Endothelial cell of umbilical vein (primary cell): ENCODE measurements at regions not wholly inside any gene's neighbourhood (a gene's known extent, or its start where the extent isn't known, plus 50 kb on each side); places are given as distances from the start of the nearest gene placed in this dataset.

ENCODE experiments used
- BruUV-seq: library from RNA; stranded (reverse); fragments of 400-500 nt; replicated peaks from 2 replicates; lab custom pipeline; 2021; lab: Mats Ljungman, UMichigan
- CTCF ChIA-PET: fragments of 300-600, 350-600 bp; sonication (Branson Sonifier 250); formaldehyde crosslinking; loops from one replicate; lab custom pipeline; 2021; ENCODE audit warnings: antibody characterized with exemption, inconsistent platforms; lab: Charles Lee
- POLR2A ChIA-PET: fragments of 300-600, 350-600 bp; sonication (Branson Sonifier 250); formaldehyde crosslinking; loops from one replicate; lab custom pipeline; 2021; ENCODE audit warnings: antibody characterized with exemption, inconsistent platforms; lab: Charles Lee
- DNase-seq: peaks from one replicate; pipeline ENCODE4 v3.0.0-alpha.2; 2011; ENCODE audit warnings: low read depth, low spot score
- FAIRE-seq: peaks from 2 replicates; lab custom pipeline; 2011; peaks lifted over from hg19 to GRCh38; lab: Jason Lieb, UNC
- H2AFZ ChIP-seq: 2 replicates; pipeline ENCODE4 v1.6.0; 2012; ENCODE audit warnings: low read depth, low read length, control low read depth, inconsistent platforms
- H3K27ac ChIP-seq: 2 replicates; pipeline ENCODE4 v1.5.1; 2011; ENCODE audit warnings: low read depth, mild to moderate bottlenecking, control low read depth, low read length, moderate library complexity; ENCODE audit not compliant: insufficient read depth
- H3K27me3 ChIP-seq, 2 experiments: 2 replicates each; pipeline versions ENCODE4 v1.6.0 to v1.6.1; 2011; ENCODE audit warnings: low read length in 2 of 2, mixed read lengths in 1 of 2; ENCODE audit not compliant: control insufficient read depth in 2 of 2, insufficient read depth in 2 of 2
- H3K36me3 ChIP-seq, 2 experiments: 2 replicates in 1 of 2; 3 replicates in 1 of 2; pipeline ENCODE4 v1.5.1; 2011; ENCODE audit warnings: low read length in 2 of 2, mild to moderate bottlenecking in 1 of 2, moderate library complexity in 1 of 2; ENCODE audit not compliant: control insufficient read depth in 2 of 2, insufficient read depth in 2 of 2; ENCODE audit errors: extremely low read depth in 1 of 2
- H3K4me1 ChIP-seq: 3 replicates; pipeline ENCODE4 v1.5.1; 2011; ENCODE audit warnings: mild to moderate bottlenecking, low read length; ENCODE audit not compliant: control insufficient read depth, insufficient read depth; ENCODE audit errors: extremely low read depth
- H3K4me2 ChIP-seq: 2 replicates; pipeline ENCODE4 v1.6.1; 2011; ENCODE audit warnings: low read length, control low read depth, mixed read lengths; ENCODE audit not compliant: insufficient read depth
- H3K4me3 ChIP-seq, 3 experiments: fragments of 200-600 bp in 1 of 3; sonication (generic), shearing (Covaris generic) in 1 of 3; replicated peaks in 1 of 3; 2 replicates each; pipeline ENCODE4 v1.5.1; 2011 to 2016; ENCODE audit warnings: control low read depth in 3 of 3, low read length in 3 of 3, mild to moderate bottlenecking in 2 of 3, inconsistent platforms in 1 of 3, low read depth in 1 of 3, moderate library complexity in 1 of 3; ENCODE audit not compliant: insufficient read depth in 1 of 3
- H3K79me2 ChIP-seq: 2 replicates; pipeline ENCODE4 v1.6.0; 2012; ENCODE audit warnings: low read length, inconsistent platforms; ENCODE audit not compliant: control insufficient read depth, insufficient read depth
- H3K9ac ChIP-seq: replicated peaks from 2 replicates; pipeline ENCODE3; 2011; ENCODE audit warnings: low read length, control low read depth; ENCODE audit not compliant: insufficient read depth; ENCODE audit errors: extremely low read depth
- H3K9me1 ChIP-seq: replicated peaks from 3 replicates; pipeline ENCODE4 v1.6.0; 2011; ENCODE audit warnings: mild to moderate bottlenecking, low read length; ENCODE audit not compliant: control insufficient read depth, insufficient read depth; ENCODE audit errors: extremely low read depth
- H3K9me3 ChIP-seq: replicated peaks from 2 replicates; pipeline ENCODE4 v1.5.1; 2012; ENCODE audit warnings: low read length, inconsistent platforms; ENCODE audit not compliant: control insufficient read depth, insufficient read depth
- H4K20me1 ChIP-seq: replicated peaks from 2 replicates; pipeline ENCODE3; 2011; ENCODE audit warnings: mild to moderate bottlenecking, low read length; ENCODE audit not compliant: control insufficient read depth, insufficient read depth; ENCODE audit errors: extremely low read depth
- CTCF ChIP-seq, 2 donors: IDR thresholded peaks; 1 replicate in 1 of 2; 2 replicates in 1 of 2; pipeline ENCODE4 v1.5.1; 2011; ENCODE audit warnings: low read length in 2 of 2, mild to moderate bottlenecking in 2 of 2, moderate library complexity in 2 of 2, control low read depth in 1 of 2, inconsistent platforms in 1 of 2, low read depth in 1 of 2; ENCODE audit not compliant: insufficient read depth in 1 of 2; ENCODE audit errors: extremely low read depth in 1 of 2
- EZH2 ChIP-seq: IDR thresholded peaks from 2 replicates; pipeline ENCODE4 v1.6.1; 2012; ENCODE audit warnings: borderline replicate concordance, low read depth, mild to moderate bottlenecking, moderate library complexity, low read length, inconsistent platforms; ENCODE audit not compliant: severe bottlenecking
- FOS ChIP-seq: IDR thresholded peaks from 2 replicates; pipeline ENCODE4 v1.6.1; 2011; ENCODE audit warnings: mild to moderate bottlenecking, low read length, moderate library complexity, borderline replicate concordance; ENCODE audit not compliant: insufficient read depth
- GATA2 ChIP-seq: IDR thresholded peaks from 2 replicates; pipeline ENCODE4 v1.7.0; 2011; ENCODE audit warnings: low read depth, mild to moderate bottlenecking, moderate library complexity, mixed read lengths, low read length; ENCODE audit not compliant: insufficient read length, insufficient read depth
- JUN ChIP-seq: IDR thresholded peaks from 2 replicates; pipeline ENCODE4 v1.6.1; 2011; ENCODE audit warnings: borderline replicate concordance, low read depth; ENCODE audit not compliant: insufficient read length, insufficient read depth
- MYC ChIP-seq: IDR thresholded peaks from one replicate; pipeline ENCODE4 v1.6.1; 2011; ENCODE audit warnings: mild to moderate bottlenecking, low read depth, low read length
- POLR2A ChIP-seq: IDR thresholded peaks from 2 replicates; pipeline ENCODE4 v1.6.1; 2012; ENCODE audit warnings: low read depth, mild to moderate bottlenecking, control low read depth, low read length
- dilution Hi-C: fragments of 300-500 bp; cut with MboI; formaldehyde crosslinking; loops from one replicate; pipeline ENCODE4 v1.15.0; 2019; ENCODE audit warnings: low sequenced_read_pairs; ENCODE audit not compliant: extremely low pct_ligation_motif_present
- intact Hi-C: fragments of 100-400 bp; cut with micrococcal nuclease; formaldehyde crosslinking; loops from one replicate; pipeline ENCODE4 v1.10.0; 2022

GRCh38 chr1:213388199-213388598 lies 337.2 kb downstream of the RPS6KC1 start:
- no peaks in the 10 kb centered on the region for H3K79me2 ChIP-seq
- dilution Hi-C loops: no loop called here

GRCh38 chr1:213389061-213389581 lies 338.1 kb downstream of the RPS6KC1 start:
- no peaks in the 10 kb centered on the region for H4K20me1 ChIP-seq
- DNase-seq (no peak), FAIRE-seq (no peak)
- H3K9ac ChIP-seq: no peak overlapping the region
- no peaks in the 10 kb centered on the region for H3K79me2 ChIP-seq
- no peak overlapping the region for H3K27ac ChIP-seq
- dilution Hi-C loops: no loop called here
- H3K4me2 ChIP-seq: no peak overlapping the region
- H3K4me1 ChIP-seq: no peaks in the 10 kb centered on the region
- no peak overlapping the region for H3K4me3 ChIP-seq
- no TSS peak for BruUV-seq
- no peak overlapping the region for H2AFZ ChIP-seq
- no peaks in the 10 kb centered on the region for H3K27me3 ChIP-seq
- H3K9me1 ChIP-seq: no peaks in the 10 kb centered on the region
- ChIA-PET POLR2A (no interaction called here), CTCF (no interaction called here)
- intact Hi-C loops: no loop called here
- TF ChIP-seq JUN: no peak
- TF ChIP-seq MYC: no peak
- no peak for TF ChIP-seq FOS
- TF ChIP-seq CTCF (IDR thresholded peaks at IDR 0.05; ENCODE audit: extremely low read depth in 1 of 2, insufficient read depth in 1 of 2, low read depth in 1 of 2, low read length in 2 of 2): no peak
- no peak for TF ChIP-seq POLR2A
- no peak for TF ChIP-seq EZH2
- no peak for TF ChIP-seq GATA2
- no peaks in the 10 kb centered on the region for H3K36me3 ChIP-seq
- no peaks in the 10 kb centered on the region for H3K9me3 ChIP-seq

More at GRCh38 chr1:213388199-213388598, 337.2 kb downstream of the RPS6KC1 start:
- no TSS peak for BruUV-seq
- no peaks in the 10 kb centered on the region for H3K36me3 ChIP-seq
- DNase-seq: no peak
- H3K9me1 ChIP-seq: no peaks in the 10 kb centered on the region
- POLR2A ChIA-PET: no interaction called here
- H3K9ac ChIP-seq: no peak overlapping the region
- FAIRE-seq: no peak
- intact Hi-C loops: no loop called here
- no peaks in the 10 kb centered on the region for H3K9me3 ChIP-seq
- H3K4me2 ChIP-seq: no peak overlapping the region
- H3K4me1 ChIP-seq: no peaks in the 10 kb centered on the region
- H3K27me3 ChIP-seq: no peaks in the 10 kb centered on the region
- TF ChIP-seq EZH2: no peak
- H3K4me3 ChIP-seq: no peak overlapping the region
- no peak overlapping the region for H3K27ac ChIP-seq
- no peaks in the 10 kb centered on the region for H4K20me1 ChIP-seq
- no peak overlapping the region for H2AFZ ChIP-seq
- CTCF ChIA-PET: no interaction called here
